B cell (primary cell): ENCODE measurements at regions not wholly inside any gene's neighbourhood (a gene's known extent, or its start where the extent isn't known, plus 50 kb on each side); places are given as distances from the start of the nearest gene placed in this dataset.

Experiments
- ATAC-seq: fragments of 200-7000 bp; cut with Tn5 transposase; one replicate; pipeline ENCODE4 v1.10.0; 2021; ENCODE audit warnings: low read depth, mild to moderate bottlenecking, moderate number of reproducible peaks, moderate library complexity
- CTCF ChIA-PET: fragments of 350-600 bp; sonication (Branson Sonifier 250); formaldehyde crosslinking; loops from one replicate; lab custom pipeline; 2021; ENCODE audit warnings: antibody characterized with exemption, inconsistent platforms; lab: Charles Lee
- POLR2A ChIA-PET: fragments of 350-600 bp; sonication (Branson Sonifier 250); formaldehyde crosslinking; loops from one replicate; lab custom pipeline; 2021; ENCODE audit warnings: antibody characterized with exemption; lab: Charles Lee
- DNase-seq: peaks from one replicate; pipeline ENCODE4 v3.0.0; 2013
- H2AFZ ChIP-seq: 2 replicates; pipeline ENCODE4 v1.6.1; 2012; ENCODE audit warnings: mild to moderate bottlenecking, low read depth, low read length; ENCODE audit not compliant: insufficient read depth, poor library complexity, severe bottlenecking
- H3K27ac ChIP-seq, 2 donors: 1 replicate in 1 of 2; 2 replicates in 1 of 2; pipeline ENCODE4 v1.5.1; 2012 to 2013; ENCODE audit warnings: low read length in 2 of 2, mild to moderate bottlenecking in 2 of 2, moderate library complexity in 1 of 2
- H3K27me3 ChIP-seq, 4 experiments: fragments of 200-600 bp in 1 of 4; sonication (generic) in 1 of 4; replicated peaks in 1 of 4; 1 replicate in 2 of 4; 2 replicates in 2 of 4; pipeline versions ENCODE4 v1.6.1 to v1.7.0; 2013 to 2016; ENCODE audit warnings: low read length in 3 of 4, mild to moderate bottlenecking in 2 of 4, mixed read lengths in 1 of 4, moderate library complexity in 1 of 4; ENCODE audit not compliant: insufficient read depth in 4 of 4, control insufficient read depth in 3 of 4; ENCODE audit errors: control extremely low read depth in 1 of 4
- H3K36me3 ChIP-seq, 2 experiments: replicated peaks in 1 of 2; 1 replicate in 1 of 2; 2 replicates in 1 of 2; pipeline versions ENCODE4 v1.6.1 to v1.7.1; 2013; ENCODE audit warnings: low read length in 1 of 2; ENCODE audit not compliant: insufficient read depth in 2 of 2, control insufficient read depth in 1 of 2; ENCODE audit errors: control extremely low read depth in 1 of 2, extremely low read depth in 1 of 2
- H3K4me1 ChIP-seq, 2 donors: fragments of 200-600 bp in 1 of 2; sonication (generic) in 1 of 2; 1 replicate in 1 of 2; 2 replicates in 1 of 2; pipeline versions ENCODE4 v1.5.1 to v1.6.1; 2013 to 2017; ENCODE audit warnings: low read length in 2 of 2; ENCODE audit not compliant: control insufficient read depth in 2 of 2, insufficient read depth in 2 of 2
- H3K4me2 ChIP-seq: replicated peaks from 2 replicates; pipeline ENCODE3; 2012; ENCODE audit warnings: mild to moderate bottlenecking, low read depth, low read length; ENCODE audit not compliant: poor library complexity, severe bottlenecking
- H3K4me3 ChIP-seq, 5 experiments: fragments of 200-600 bp in 1 of 5; sonication (generic) in 1 of 5; 1 replicate in 3 of 5; 2 replicates in 2 of 5; pipeline versions ENCODE4 v1.5.1 to v1.7.0; 2011 to 2016; ENCODE audit warnings: low read length in 4 of 5, mild to moderate bottlenecking in 4 of 5, low read depth in 2 of 5, control low read depth in 1 of 5, moderate library complexity in 1 of 5; ENCODE audit not compliant: insufficient read depth in 1 of 5; ENCODE audit errors: control extremely low read depth in 1 of 5, extremely low read depth in 1 of 5
- H3K79me2 ChIP-seq: fragments of 200-600 bp; sonication (generic); one replicate; pipeline ENCODE4 v1.6.0; 2016; ENCODE audit warnings: low read length; ENCODE audit not compliant: control insufficient read depth, insufficient read depth
- H3K9ac ChIP-seq: fragments of 200-600 bp; sonication (generic); 2 replicates; pipeline ENCODE4 v1.6.1; 2017; ENCODE audit warnings: mild to moderate bottlenecking, low read length, moderate library complexity
- H3K9me3 ChIP-seq, 3 donors: one replicate each; pipeline versions ENCODE4 v1.6.1 to v1.7.1; 2013; ENCODE audit warnings: low read length in 2 of 3; ENCODE audit not compliant: control insufficient read depth in 2 of 3, insufficient read depth in 1 of 3; ENCODE audit errors: control extremely low read depth in 1 of 3
- H4K20me1 ChIP-seq: 2 replicates; pipeline ENCODE4 v1.6.0; 2012; ENCODE audit warnings: mild to moderate bottlenecking, low read length; ENCODE audit not compliant: insufficient read depth, control insufficient read depth, poor library complexity, severe bottlenecking
- H3K27ac Mint-ChIP-seq: one replicate; pipeline ENCODE4 v1.8.0; 2021; ENCODE audit warnings: mixed read lengths
- H3K27me3 Mint-ChIP-seq: one replicate; pipeline ENCODE4 v1.8.0; 2021; ENCODE audit warnings: mixed read lengths
- H3K4me1 Mint-ChIP-seq: one replicate; pipeline ENCODE4 v1.8.0; 2021; ENCODE audit warnings: mixed read lengths
- H3K4me3 Mint-ChIP-seq: one replicate; pipeline ENCODE4 v1.8.0; 2021; ENCODE audit warnings: mixed read lengths
- H3K9me3 Mint-ChIP-seq: one replicate; pipeline ENCODE4 v1.8.0; 2022; ENCODE audit warnings: mixed read lengths; ENCODE audit not compliant: insufficient read depth
- EZH2 ChIP-seq: IDR thresholded peaks from 2 replicates; pipeline ENCODE4 v1.6.1; 2012; ENCODE audit warnings: borderline replicate concordance, low read depth, mild to moderate bottlenecking, moderate library complexity, low read length; ENCODE audit not compliant: insufficient read depth, poor library complexity, severe bottlenecking
- WGBS: methylation state at CpG from one replicate; pipeline ENCODE4 v1.1.5; 2013; ENCODE audit warnings: missing lambda C conversion rate; ENCODE audit not compliant: insufficient coverage; 5-methylcytosine and 5-hydroxymethylcytosine counted together
- intact Hi-C: fragments of 100-400 bp; cut with micrococcal nuclease; formaldehyde crosslinking; loops from one replicate; pipeline ENCODE4 v1.10.0; 2022
- TF ChIP-seq, protein P1 (sequence below): fragments of 200-600 bp; IDR thresholded peaks from one replicate; pipeline ENCODE4 v1.8.0; 2022; ENCODE audit warnings: antibody characterized with exemption, mild to moderate bottlenecking

- H3K4me3 ChIP-seq: no peak overlapping the region
- TF ChIP-seq EZH2: no peak
- TF ChIP-seq, protein P1, sequence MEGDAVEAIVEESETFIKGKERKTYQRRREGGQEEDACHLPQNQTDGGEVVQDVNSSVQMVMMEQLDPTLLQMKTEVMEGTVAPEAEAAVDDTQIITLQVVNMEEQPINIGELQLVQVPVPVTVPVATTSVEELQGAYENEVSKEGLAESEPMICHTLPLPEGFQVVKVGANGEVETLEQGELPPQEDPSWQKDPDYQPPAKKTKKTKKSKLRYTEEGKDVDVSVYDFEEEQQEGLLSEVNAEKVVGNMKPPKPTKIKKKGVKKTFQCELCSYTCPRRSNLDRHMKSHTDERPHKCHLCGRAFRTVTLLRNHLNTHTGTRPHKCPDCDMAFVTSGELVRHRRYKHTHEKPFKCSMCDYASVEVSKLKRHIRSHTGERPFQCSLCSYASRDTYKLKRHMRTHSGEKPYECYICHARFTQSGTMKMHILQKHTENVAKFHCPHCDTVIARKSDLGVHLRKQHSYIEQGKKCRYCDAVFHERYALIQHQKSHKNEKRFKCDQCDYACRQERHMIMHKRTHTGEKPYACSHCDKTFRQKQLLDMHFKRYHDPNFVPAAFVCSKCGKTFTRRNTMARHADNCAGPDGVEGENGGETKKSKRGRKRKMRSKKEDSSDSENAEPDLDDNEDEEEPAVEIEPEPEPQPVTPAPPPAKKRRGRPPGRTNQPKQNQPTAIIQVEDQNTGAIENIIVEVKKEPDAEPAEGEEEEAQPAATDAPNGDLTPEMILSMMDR: no peak
- peaks cover 0 to 7% (median 0%) of the 10 kb centered on the region in 3 donors for H3K9me3 ChIP-seq
- H4K20me1 ChIP-seq: no peaks in the 10 kb centered on the region
- Mint-ChIP-seq H3K27ac (no peak overlapping the region), H3K4me3 (no peak overlapping the region), H3K27me3 (no peaks in the 10 kb centered on the region), H3K9me3 (no peaks in the 10 kb centered on the region), H3K4me1 (no peaks in the 10 kb centered on the region)
- no peak overlapping the region for H2AFZ ChIP-seq
- no peak overlapping the region for H3K4me2 ChIP-seq
- no peak overlapping the region for H3K27ac ChIP-seq
- CTCF ChIA-PET: no interaction called here
- no peaks in the 10 kb centered on the region for H3K79me2 ChIP-seq
- no peak overlapping the region for H3K9ac ChIP-seq
- POLR2A ChIA-PET: no interaction called here
- no peaks in the 10 kb centered on the region for H3K4me1 ChIP-seq
- WGBS: 95% methylated on average over 7 of the region's 7 CpGs
- H3K36me3 ChIP-seq: no peaks in the 10 kb centered on the region
- no peaks in the 10 kb centered on the region for H3K27me3 ChIP-seq
- intact Hi-C loops: no loop called here
- ATAC-seq: no peak
- no peak for DNase-seq
Observed at GRCh38 chr13:107553838-107554237, 661.5 kb downstream of the LIG4 start.

DNA sequence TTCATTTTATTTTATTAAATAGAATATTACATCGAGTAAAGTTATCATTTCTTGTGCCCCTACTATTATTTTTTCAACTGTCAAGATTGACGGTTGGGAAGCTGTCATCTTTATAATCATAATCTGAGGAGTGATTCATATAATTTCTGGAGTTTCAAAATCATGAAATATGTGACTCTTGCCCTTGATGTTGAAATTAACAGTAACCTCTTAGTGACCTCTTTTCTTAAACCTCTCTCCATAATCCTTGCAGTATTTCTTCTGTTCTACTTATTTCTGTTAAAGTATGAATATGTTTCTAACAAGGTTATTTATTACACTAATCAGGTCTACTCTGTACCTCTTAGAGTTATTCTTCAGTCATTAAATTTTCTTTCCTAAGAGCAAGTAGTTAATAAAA, 663.8 kb downstream of the LIG4 start:
- Histone ChIP-seq H3K9me3 (no peaks in the 10 kb centered on the region), H3K4me3 (no peak overlapping the region), H3K79me2 (no peaks in the 10 kb centered on the region), H3K4me1 (no peaks in the 10 kb centered on the region), H2AFZ (no peak overlapping the region), H3K27ac (no peak overlapping the region), H3K4me2 (no peak overlapping the region), H3K27me3 (no peaks in the 10 kb centered on the region), H3K9ac (no peak overlapping the region), H3K36me3 (no peaks in the 10 kb centered on the region), H4K20me1 (no peaks in the 10 kb centered on the region)
- H3K4me3 Mint-ChIP-seq: no peak overlapping the region
- no peak overlapping the region for H3K27ac Mint-ChIP-seq
- no CpG with 5 or more reads among the region's 2 CpGs for WGBS
- TF ChIP-seq, protein P1: no peak
- no peak for TF ChIP-seq EZH2
- ChIA-PET CTCF (no interaction called here), POLR2A (no interaction called here)
- ATAC-seq (no peak), DNase-seq (no peak)
- no peaks in the 10 kb centered on the region for H3K27me3 Mint-ChIP-seq
- intact Hi-C loops: no loop called here
- no peaks in the 10 kb centered on the region for H3K4me1 Mint-ChIP-seq
- H3K9me3 Mint-ChIP-seq: no peaks in the 10 kb centered on the region
